Astrocyte (in vitro differentiated cells and primary cell): ENCODE measurements at regions not wholly inside any gene's neighbourhood (a gene's known extent, or its start where the extent isn't known, plus 50 kb on each side); places are given as distances from the start of the nearest gene placed in this dataset.

Experiments
- EZH2 ChIP-seq: IDR thresholded peaks from 2 replicates; pipeline ENCODE4 v1.6.1; 2012; ENCODE audit warnings: mild to moderate bottlenecking, low read length, inconsistent platforms; ENCODE audit not compliant: insufficient read depth
- TF ChIP-seq, protein P1 (sequence below): IDR thresholded peaks from 2 replicates; pipeline ENCODE4 v1.5.1; 2011; ENCODE audit warnings: low read depth, mild to moderate bottlenecking, inconsistent platforms, low read length, moderate library complexity; ENCODE audit not compliant: insufficient read depth

DNA sequence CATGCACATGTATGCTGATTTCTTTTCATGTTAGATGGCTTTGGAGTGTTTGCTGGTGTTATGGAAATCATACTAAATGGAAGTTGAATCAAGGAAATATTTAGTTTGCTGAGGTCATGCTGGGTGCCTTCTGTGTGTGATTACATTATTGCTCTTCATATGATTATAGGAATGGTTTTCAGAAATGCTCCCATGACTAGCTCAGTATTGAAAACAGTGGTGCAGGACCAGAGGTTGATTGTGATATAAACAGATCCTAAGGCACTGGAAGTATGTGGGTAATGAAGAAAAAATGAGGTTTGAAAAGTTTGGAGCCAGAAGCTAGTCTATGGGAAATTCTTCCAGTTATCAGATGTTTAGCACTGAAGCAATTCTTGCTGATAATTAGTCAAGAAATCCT is 693.1 kb downstream of the UTRN start:
- TF ChIP-seq, protein P1, sequence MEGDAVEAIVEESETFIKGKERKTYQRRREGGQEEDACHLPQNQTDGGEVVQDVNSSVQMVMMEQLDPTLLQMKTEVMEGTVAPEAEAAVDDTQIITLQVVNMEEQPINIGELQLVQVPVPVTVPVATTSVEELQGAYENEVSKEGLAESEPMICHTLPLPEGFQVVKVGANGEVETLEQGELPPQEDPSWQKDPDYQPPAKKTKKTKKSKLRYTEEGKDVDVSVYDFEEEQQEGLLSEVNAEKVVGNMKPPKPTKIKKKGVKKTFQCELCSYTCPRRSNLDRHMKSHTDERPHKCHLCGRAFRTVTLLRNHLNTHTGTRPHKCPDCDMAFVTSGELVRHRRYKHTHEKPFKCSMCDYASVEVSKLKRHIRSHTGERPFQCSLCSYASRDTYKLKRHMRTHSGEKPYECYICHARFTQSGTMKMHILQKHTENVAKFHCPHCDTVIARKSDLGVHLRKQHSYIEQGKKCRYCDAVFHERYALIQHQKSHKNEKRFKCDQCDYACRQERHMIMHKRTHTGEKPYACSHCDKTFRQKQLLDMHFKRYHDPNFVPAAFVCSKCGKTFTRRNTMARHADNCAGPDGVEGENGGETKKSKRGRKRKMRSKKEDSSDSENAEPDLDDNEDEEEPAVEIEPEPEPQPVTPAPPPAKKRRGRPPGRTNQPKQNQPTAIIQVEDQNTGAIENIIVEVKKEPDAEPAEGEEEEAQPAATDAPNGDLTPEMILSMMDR = no peak
- no peak for TF ChIP-seq EZH2
